ENCODE measurements at regions not wholly inside any gene's neighbourhood (a gene's known extent, or its start where the extent isn't known, plus 50 kb on each side); places are given as distances from the start of the nearest gene placed in this dataset.

GRCh38 chr3:459311-459670 lies 262.7 kb downstream of the CHL1 start:
- TF ChIP-seq CTCF (IDR thresholded peaks at IDR 0.05; ENCODE audit: insufficient read depth, low read depth, low read length, missing control alignments): no peak
- H3K4me3 ChIP-seq (ENCODE audit: low read depth, low read length): no peak overlapping the region
- DNase-seq (ENCODE audit: low read depth): no peak

GRCh38 chr3:461006-461405 lies 264.4 kb downstream of the CHL1 start:
- DNase-seq (ENCODE audit: low read depth): no peak
- no peak for TF ChIP-seq CTCF (IDR thresholded peaks at IDR 0.05; ENCODE audit: insufficient read depth, low read depth, low read length, missing control alignments)
- H3K4me3 ChIP-seq (ENCODE audit: low read depth, low read length): no peak overlapping the region

- H3K4me3 ChIP-seq (ENCODE audit: low read depth, low read length): peak overlapping the region; percentile 31
- DNase-seq (ENCODE audit: low read depth): peak; percentile 13
- TF ChIP-seq CTCF (IDR thresholded peaks at IDR 0.05; ENCODE audit: insufficient read depth, low read depth, low read length, missing control alignments): no peak
Measured at GRCh38 chr3:462851-463250, 266.3 kb downstream of the CHL1 start.

GRCh38 chr3:463252-464192 lies 267.0 kb downstream of the CHL1 start:
- peak overlapping the region; percentile 39 for H3K4me3 ChIP-seq (ENCODE audit: low read depth, low read length)
- peak; percentile 91 for DNase-seq (ENCODE audit: low read depth)
- TF ChIP-seq CTCF (IDR thresholded peaks at IDR 0.05; ENCODE audit: insufficient read depth, low read depth, low read length, missing control alignments): no peak

- peak; percentile 53 for DNase-seq (ENCODE audit: low read depth)
- peak overlapping the region; percentile 39 for H3K4me3 ChIP-seq (ENCODE audit: low read depth, low read length)
- no peak for TF ChIP-seq CTCF (IDR thresholded peaks at IDR 0.05; ENCODE audit: insufficient read depth, low read depth, low read length, missing control alignments)
Measured at GRCh38 chr3:464255-464654, 267.7 kb downstream of the CHL1 start.

- peak; percentile 38 for DNase-seq (ENCODE audit: low read depth)
- peak; percentile 67 for TF ChIP-seq CTCF (IDR thresholded peaks at IDR 0.05; ENCODE audit: insufficient read depth, low read depth, low read length, missing control alignments)
Measured at GRCh38 chr3:468172-468571, 271.6 kb downstream of the CHL1 start.

More at GRCh38 chr3:468172-468571, 271.6 kb downstream of the CHL1 start:
- H3K4me3 ChIP-seq (ENCODE audit: low read depth, low read length): no peak overlapping the region
